ENCODE measurements at regions not wholly inside any gene's neighbourhood (a gene's known extent, or its start where the extent isn't known, plus 50 kb on each side); places are given as distances from the start of the nearest gene placed in this dataset.

DNA sequence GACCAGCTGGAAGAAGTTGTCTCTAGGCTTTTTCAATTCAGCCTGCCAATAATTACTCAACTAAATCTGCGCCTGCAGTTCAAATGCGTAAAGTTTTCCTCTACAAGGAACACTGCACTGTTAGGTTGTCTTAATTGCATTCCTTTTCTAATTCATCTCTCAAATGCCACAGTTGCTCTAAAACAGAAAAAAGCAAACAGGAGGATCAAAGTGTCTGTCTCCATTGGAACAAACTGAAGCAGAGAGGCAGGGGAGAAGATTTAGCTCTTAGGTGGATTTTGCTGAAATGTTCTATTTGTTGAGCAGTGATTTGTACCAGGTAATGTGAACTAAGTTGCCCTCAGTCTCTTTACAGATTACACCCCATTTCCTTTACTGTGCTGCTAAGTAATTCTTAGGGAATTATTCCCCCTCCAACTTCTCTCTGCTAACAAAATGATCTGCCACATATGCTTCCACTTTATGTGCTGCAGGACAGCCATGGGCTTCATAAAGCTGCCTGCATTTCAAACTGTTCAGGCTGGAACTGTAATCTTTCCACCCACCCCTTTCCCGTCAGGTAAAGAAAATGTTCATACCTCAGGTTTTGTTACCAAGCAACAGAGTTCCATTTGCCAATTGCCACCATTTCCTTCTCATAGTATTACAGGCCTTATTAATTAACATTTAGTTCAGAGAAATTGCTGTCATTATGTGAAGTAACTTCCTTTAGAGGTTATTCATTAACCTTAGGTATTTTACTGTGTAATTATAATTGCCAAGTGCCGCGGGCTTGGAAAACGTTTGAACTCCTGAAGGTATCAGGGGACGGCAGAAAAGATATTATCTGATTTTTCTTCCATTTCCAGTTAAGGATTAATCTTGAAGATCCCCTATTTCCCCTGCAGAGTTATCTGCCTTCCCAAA is 149.3 kb downstream of the SPRY1 start:
- peak; percentile 50 for DNase-seq

GRCh38 chr4:123546573-123547060 is 150.0 kb downstream of the SPRY1 start:
- DNase-seq: no peak

GRCh38 chr4:123547216-123548165 is 150.9 kb downstream of the SPRY1 start:
- no peak for DNase-seq

DNA sequence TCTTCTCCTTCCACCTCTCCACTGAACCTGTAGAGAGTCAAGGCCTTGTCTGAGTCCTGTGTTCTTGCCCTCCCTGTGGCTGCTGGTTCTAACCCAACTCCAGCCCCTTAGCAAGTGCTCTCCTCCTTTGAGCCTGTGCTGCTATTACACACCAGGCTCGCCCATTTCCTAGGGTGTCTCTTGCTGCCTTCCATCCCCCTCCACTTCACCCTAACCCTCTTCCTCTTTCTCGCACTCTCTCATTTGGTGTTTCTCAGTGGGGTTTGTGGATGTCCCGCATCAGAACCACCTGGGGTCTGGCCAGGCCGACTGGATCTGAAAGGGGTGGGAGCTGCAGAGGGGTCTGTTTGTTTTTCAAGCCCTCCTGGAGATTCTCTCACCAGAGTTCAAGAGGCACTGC is 156.7 kb downstream of the SPRY1 start:
- DNase-seq: no peak

- peak; percentile 37 for DNase-seq
Measured at GRCh38 chr4:123553733-123554637, 157.4 kb downstream of the SPRY1 start.

- no peak for DNase-seq
Measured at GRCh38 chr4:123554801-123555232, 158.2 kb downstream of the SPRY1 start.

DNA sequence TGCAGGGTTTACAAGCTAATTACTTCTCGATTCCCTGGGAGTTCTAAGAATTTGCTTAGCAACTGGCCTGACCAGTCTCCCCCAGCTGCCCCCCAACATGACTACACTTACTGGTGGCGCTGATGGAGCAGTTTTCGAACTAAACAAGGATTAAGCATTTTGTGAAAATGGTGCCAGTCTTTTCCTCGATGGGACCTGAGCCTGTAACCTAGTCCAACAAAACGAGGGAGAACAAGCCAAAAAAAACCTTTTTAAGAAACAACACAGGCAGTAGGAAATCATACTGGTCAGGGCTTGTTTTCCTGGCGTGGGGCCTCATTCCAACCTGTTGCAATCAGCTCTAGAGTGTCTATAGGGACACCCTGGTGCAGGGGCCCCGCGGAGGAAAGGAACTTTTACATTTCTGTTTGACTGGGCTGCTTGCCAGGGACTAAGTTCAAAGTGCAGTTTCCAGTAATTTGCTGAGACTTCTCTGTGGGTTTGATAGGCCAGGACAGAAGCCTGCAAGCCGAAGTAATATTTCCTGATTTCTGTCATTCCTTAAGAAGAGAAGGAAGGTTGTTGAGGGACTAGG is 158.7 kb downstream of the SPRY1 start:
- DNase-seq: peak; percentile 60

GRCh38 chr4:123555807-123556273 is 159.2 kb downstream of the SPRY1 start:
- no peak for DNase-seq

- no peak for DNase-seq
Measured at GRCh38 chr4:123556526-123556925, 159.9 kb downstream of the SPRY1 start.

- DNase-seq: no peak
Measured at GRCh38 chr4:123557857-123558536, 161.4 kb downstream of the SPRY1 start.

DNA sequence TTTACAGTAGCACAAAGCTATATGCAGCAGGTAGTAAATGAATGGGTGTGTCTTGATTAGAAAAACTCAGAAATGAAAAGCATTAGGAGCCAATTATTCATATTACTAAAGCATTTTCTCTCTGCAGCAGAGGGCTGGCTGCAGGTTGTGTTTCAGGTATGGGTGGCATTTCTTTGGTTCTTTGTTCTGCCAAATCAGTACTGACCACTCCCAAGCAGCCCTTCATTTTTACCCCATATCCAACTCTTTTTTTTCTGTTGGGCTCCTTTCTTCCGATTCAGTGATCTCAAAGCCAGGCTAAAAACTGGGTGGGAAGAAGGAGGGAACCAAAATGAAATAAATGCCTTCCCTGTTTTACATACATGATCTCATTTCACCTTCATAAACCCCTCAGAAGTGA is 162.3 kb downstream of the SPRY1 start:
- DNase-seq: no peak

GRCh38 chr4:123559955-123560871 is 163.6 kb downstream of the SPRY1 start:
- DNase-seq: peak; percentile 70

DNA sequence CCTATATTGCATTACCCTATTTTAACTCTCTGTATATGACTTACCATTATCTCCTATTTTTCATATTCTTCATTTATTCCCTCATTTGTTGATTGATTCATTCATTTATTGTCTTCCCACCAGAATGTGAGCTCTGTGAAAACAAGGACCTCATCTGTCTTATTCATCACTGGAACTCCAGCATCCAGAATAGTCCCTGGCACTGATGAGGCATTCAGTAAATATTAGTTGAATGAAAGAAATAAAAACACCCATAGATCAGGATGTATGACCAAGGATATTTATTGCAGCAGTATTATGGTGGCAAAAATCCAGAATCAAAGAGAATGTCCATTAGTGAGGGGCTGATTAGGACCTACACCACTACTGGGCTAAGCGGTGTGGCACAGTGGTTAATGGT is 164.9 kb downstream of the SPRY1 start:
- DNase-seq: no peak

DNA sequence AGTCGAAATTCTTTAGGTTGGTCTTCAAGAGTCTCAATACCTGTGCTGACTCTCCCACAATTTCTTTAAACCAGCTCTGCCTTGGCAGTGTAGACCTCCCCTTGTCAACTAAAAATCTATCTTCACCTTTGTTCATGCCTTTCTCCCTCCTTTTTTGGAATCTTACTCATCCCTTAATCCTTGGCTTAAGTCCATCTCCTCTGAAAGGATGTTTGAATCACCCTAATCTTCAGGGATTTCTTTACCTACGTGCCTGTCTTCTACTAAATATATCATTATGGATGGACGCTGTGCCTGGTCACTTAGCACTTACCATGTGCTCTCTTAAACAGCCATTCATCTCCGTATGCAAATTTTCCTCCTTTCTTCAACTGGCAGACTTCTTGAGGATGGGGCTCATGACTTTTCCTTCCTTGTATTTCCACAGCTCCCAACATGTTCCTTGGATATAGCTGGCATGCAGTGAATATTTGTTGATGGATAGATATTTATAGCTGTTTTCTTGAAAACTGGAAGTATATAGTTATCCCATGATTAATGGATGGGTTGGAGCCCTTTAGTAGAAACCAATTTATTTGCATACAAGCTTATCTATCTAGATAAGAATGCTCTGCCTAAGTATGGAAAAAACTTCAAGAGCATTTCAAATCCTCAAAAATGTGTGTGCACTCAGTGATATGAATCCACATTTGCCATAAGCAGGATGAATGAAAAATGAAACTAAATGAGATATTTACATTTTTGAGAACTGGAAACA is 166.6 kb downstream of the SPRY1 start:
- no peak for DNase-seq

DNA sequence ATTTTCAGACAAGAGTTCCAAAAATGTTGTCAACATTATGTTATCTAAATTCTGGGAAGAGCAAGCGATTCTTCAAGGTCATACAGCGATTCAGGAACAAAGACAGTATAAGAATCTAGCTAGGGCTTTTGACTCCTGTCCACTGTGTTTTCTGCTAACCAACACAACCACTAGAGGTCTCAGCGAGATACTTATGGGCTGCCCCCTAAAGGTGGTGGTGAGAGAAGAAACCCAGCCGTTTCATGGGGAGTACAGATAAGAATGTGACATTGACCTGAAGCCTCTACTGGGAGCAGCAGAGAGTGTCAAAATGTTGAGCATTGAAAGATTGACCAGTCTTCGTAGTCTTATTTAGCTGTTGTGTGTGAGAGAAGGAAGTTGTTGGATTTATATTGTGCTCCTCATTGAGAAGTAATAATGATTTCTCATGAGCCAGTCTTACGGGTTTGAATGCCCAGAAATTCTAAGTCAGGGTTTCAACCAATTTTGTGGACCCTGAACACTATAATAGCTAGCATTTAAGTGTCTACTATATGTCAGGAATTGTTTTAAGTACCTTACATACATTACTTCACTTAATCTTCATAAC is 168.3 kb downstream of the SPRY1 start:
- peak; percentile 60 for DNase-seq

DNA sequence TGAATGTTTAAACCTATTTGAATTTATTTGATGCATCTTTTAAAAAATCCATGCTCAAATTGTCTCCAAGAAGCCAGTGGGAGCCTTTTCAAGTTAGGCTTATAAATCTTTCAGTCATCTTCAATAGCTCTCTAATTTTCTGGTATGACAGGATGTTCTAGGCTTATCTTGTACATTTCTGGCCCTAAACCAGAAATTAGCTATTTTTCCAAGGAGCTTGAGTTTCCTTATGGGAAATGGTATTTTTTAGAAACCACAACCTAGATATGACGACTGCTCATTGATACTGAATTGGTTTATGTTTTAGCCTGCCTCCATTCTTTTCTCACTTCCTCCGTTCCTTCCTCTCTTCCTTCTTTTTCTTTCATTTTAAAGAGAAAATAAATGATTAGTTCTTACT is 172.3 kb downstream of the SPRY1 start:
- DNase-seq: no peak

GRCh38 chr4:123569541-123569940 is 172.9 kb downstream of the SPRY1 start:
- DNase-seq: no peak

GRCh38 chr4:123573866-123574508 is 177.4 kb downstream of the SPRY1 start:
- no peak for DNase-seq

Measured in kidney glomerular epithelial cell (primary cell).